RWPE1 (cell line): ENCODE measurements at regions not wholly inside any gene's neighbourhood (a gene's known extent, or its start where the extent isn't known, plus 50 kb on each side); places are given as distances from the start of the nearest gene placed in this dataset.

ENCODE experiments used
- CTCF ChIA-PET: fragments of 350-600 bp; sonication (Branson Sonifier 250); formaldehyde crosslinking; extraction: SDS; loops from one replicate; lab custom pipeline; 2021; lab: Yijun Ruan, JAX
- POLR2A ChIA-PET: fragments of 400-600 bp; formaldehyde crosslinking; extraction: SDS; loops from one replicate; lab custom pipeline; 2020; ENCODE audit warnings: antibody characterized with exemption; ENCODE audit not compliant: low non-redundant PET; lab: Yijun Ruan, JAX
- DNase-seq: peaks from one replicate; pipeline ENCODE4 v3.0.0; 2012; ENCODE audit warnings: low spot score
- H3K27ac ChIP-seq: fragments of 450-650 bp; 2 replicates; pipeline ENCODE4 v1.5.1; 2017
- TF ChIP-seq, protein P1 (sequence below): fragments of 450-650 bp; conservative IDR thresholded peaks from 2 replicates; pipeline ENCODE4 v1.5.1; 2017; ENCODE audit warnings: low read depth, mild to moderate bottlenecking

DNA sequence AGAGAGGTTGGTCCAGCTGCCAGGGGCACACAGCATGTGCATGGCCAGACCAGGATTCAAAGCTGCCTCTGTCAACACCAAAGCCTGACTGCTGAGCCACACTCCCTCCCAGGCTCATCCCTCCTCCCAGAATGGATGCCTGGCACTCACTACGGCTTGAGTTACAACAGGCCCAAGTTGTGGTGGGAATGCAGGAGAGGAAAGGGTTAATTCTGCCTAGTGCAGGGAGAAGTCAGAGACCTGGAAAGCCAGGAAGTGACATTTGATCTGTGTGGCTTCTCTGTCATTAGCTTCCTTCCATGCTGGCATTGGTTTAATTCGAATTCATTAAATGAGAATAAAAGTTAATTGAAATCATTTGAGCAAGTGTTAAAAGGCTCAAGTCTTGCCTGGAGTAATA lies 150.0 kb downstream of the NSG2 start:
- TF ChIP-seq, protein P1, sequence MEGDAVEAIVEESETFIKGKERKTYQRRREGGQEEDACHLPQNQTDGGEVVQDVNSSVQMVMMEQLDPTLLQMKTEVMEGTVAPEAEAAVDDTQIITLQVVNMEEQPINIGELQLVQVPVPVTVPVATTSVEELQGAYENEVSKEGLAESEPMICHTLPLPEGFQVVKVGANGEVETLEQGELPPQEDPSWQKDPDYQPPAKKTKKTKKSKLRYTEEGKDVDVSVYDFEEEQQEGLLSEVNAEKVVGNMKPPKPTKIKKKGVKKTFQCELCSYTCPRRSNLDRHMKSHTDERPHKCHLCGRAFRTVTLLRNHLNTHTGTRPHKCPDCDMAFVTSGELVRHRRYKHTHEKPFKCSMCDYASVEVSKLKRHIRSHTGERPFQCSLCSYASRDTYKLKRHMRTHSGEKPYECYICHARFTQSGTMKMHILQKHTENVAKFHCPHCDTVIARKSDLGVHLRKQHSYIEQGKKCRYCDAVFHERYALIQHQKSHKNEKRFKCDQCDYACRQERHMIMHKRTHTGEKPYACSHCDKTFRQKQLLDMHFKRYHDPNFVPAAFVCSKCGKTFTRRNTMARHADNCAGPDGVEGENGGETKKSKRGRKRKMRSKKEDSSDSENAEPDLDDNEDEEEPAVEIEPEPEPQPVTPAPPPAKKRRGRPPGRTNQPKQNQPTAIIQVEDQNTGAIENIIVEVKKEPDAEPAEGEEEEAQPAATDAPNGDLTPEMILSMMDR: no peak
- POLR2A ChIA-PET: no interaction called here
- H3K27ac ChIP-seq: no peak overlapping the region
- CTCF ChIA-PET: no interaction called here
- DNase-seq: no peak

DNA sequence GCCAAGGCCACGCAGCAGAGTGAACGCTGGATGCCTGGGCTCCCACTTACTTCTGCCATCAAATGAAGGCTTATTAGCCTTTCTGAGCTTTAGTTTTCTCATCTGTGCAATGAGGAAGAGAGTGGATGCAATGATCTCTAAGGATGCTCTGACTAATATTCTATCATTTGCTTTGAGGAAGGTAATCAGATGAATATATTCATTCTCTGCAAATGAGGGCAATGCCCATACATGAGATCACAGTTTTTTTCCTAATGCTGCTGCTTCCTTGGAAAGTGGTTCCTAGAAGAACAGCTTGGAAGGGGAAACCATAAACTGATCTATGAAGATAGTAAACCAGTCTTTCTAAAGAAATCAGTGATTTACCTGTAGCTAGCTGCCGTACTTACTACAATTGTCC lies 152.4 kb downstream of the NSG2 start:
- CTCF ChIA-PET: no interaction called here
- POLR2A ChIA-PET: no interaction called here
- no peak overlapping the region for H3K27ac ChIP-seq
- TF ChIP-seq, protein P1: no peak
- DNase-seq: no peak

DNA sequence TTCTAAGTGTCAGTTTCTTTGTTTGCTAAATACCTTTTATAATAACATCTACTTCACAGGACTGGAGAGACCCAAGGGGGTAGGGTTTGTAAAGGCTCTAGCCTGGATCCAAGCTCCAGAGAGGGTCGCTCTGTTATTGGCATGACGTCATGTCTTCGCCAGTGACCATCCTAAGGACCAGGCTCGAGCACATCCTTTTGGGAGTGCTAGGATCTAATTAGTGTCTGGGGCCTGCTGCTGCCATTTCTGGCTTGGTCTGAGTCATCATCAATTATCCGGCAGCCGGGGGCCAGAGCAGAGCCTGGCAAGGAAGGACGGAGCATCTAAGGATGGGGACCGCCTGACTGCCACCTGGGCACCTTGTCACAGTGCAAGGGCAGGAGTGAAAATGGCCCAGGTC lies 153.0 kb downstream of the NSG2 start:
- H3K27ac ChIP-seq: no peak overlapping the region
- TF ChIP-seq, protein P1: no peak
- no peak for DNase-seq
- CTCF ChIA-PET: no interaction called here
- POLR2A ChIA-PET: no interaction called here

DNA sequence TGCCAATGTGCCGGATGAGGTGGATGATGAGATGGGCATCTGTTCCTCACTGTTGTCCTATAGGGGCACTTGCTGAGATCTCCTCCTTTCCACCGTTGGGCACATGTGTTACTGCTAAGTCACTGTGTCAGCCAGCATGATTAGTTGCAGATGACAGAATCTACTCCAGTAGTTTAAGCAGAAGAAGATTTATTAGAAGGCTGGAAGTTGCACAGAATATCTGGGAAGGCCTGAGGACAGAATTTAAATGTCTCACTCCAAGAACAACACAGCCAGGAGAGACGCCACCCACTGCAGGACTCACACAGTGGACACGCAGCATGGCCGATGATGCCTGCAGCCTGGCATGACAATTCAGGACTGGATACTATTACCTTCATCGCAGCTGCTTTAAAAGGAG lies 157.5 kb downstream of the NSG2 start:
- ChIA-PET POLR2A (no interaction called here), CTCF (no interaction called here)
- TF ChIP-seq, protein P1: no peak
- no peak overlapping the region for H3K27ac ChIP-seq
- DNase-seq: no peak

GRCh38 chr5:174204535-174205313 lies 159.2 kb downstream of the NSG2 start:
- peak; percentile 69 for DNase-seq
- H3K27ac ChIP-seq: no peak overlapping the region
- TF ChIP-seq, protein P1: no peak
- CTCF ChIA-PET: no interaction called here
- POLR2A ChIA-PET: no interaction called here

GRCh38 chr5:174205939-174206338 lies 160.4 kb downstream of the NSG2 start:
- DNase-seq: no peak
- ChIA-PET POLR2A (no interaction called here), CTCF (interaction anchor here (0.6 kb wide), 2 partner anchors 81 to 1079 kb away, joined by 3 read pairs; no protein-coding TSS in a partner anchor)
- TF ChIP-seq, protein P1: no peak
- no peak overlapping the region for H3K27ac ChIP-seq
